HG02885 (cell line): ENCODE measurements at regions not wholly inside any gene's neighbourhood (a gene's known extent, or its start where the extent isn't known, plus 50 kb on each side); places are given as distances from the start of the nearest gene placed in this dataset.
"Not testable (repeated sequence)": the region's sequence is repeated elsewhere in the genome, so short reads cannot be mapped to it uniquely, and the experiment has no call there.

Experiments used
- ATAC-seq: cut with Tn5 transposase; IDR thresholded peaks from one replicate; pipeline ENCODE4 v1.9.1; 2021; ENCODE audit warnings: mild to moderate bottlenecking; ENCODE audit not compliant: unreplicated experiment, poor library complexity

DNA sequence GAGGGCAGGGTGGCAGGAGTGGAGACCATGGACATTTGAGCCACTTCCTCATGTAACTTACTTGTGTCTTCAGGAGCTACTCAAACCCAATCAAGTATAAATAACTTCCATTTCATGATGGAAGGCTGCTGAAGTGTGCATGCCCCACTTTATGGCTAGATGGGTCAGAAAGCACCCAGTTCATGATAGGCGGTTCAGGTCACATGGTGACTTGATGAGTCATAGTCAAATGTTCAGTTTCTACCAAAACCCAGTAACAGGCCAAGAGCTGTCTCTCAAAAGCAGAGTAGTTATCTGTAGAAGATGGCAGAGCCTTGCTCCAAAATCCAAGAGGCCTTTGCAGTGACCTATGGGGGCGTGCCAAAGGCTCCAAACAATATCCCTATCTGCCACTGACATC lies 133.7 kb upstream of the TENT5A start:
- no peak for ATAC-seq

DNA sequence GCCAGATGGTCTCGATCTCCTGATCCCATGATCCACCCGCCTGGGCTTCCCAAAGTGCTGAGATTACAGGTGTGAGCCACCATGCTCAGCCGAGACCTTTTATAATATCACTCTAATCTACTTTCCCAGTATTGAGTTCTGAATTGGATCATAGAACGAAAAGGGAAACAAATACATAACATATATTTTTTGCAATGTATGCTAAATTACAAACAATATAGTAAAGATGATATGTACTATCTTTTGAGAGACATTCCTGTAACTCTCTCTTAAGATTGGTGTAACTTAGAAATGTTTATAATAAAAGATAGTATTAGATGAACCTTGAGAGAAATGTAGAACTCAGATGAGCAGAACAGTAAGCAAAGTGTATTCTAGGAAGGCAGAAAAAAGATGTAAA lies 129.2 kb upstream of the TENT5A start:
- ATAC-seq = no peak

DNA sequence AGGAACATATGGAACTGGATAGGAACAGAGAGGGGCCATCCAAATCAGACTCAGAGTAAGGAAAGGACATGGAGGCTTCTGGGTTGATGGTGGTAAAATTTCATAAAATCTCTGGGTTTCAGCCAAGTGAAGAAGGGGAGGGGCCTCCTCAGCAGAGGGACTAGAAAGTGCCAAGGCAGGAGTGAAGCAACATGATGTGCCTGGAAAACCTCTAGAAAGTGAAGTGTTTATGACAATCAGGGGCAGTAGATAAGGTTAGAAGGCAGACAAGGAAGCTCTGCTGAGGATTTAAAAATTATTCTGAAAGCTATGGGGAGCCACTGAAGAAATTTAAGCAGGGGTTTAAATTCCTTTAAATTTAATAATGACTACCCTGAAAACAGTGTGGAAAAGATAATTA lies 126.0 kb upstream of the TENT5A start:
- ATAC-seq = no peak

DNA sequence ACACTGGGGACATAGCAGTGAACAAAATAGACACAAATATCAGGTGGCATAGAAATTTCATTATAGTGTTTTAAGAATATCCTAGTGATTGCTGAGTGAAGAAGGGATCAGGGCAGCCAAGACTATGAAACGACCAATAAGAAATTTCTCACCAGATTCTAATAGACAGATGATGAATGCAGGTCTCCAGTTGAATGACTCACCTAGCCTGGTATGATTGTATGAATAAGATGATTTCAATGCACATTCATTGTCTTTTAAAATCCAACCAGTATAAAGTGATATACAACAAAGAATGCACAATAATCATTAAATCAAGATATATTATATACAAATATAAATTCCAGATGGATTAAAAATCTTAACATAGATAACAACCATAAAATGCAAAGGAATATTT lies 124.5 kb upstream of the TENT5A start:
- no peak for ATAC-seq

DNA sequence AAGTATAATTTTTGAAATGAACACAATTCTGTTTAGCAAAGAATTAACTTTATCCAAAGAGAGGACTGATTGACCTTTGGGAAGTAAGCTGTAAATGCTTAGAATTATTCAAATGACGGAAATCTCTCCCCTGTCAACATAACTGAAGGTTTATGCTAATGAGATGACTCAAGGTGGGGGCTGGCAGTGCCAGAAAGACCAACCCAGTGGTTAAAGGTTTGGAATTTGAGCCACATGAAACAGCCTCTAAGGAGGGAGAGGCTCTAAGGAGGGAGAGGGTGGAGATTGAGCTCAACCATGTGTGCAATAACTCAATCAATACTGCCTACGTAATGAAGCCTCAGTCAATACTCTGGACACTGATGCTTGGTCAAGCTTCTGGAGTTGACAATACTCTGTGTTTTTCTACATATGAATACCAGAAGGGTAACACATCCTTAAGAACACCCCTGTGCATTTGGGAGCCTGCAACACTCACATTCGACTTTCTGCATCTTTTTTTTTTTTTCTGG lies 123.4 kb upstream of the TENT5A start:
- no peak for ATAC-seq

DNA sequence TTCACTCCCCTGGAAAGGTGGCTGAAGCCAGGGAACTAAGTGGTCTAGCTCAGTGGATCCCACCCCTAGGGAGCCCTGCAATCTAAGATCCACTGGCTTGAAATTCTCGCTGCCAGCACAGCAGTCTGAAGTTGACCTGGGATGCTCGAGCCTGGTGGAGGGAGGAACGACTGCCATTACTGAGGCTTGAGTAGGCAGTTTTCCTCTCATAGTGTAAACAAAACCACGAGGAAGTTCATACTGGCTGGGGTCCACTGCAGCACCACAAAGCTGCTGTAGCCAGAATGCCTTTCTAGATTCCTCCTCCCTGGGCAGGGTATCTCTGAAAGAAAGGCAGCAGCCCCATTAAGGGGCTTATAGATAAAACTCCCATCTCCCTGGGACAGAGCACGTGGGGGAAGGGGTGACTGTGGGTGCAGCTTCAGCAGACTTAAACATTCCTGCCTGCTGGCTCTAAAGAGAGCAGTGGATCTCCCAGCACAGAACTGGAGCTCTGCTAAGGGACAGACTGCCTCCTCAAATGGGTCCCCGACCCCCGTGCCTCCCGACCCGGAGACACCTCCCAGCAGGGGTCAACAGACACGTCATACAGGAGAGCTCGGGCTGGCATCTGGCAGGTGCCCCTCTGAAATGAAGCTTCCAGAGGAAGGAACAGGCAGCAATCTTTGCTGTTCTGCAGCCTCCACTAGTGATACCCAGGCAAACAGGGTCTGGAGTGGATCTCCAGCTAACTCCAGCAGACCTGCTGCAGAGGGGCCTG lies 117.4 kb upstream of the TENT5A start:
- ATAC-seq = not testable (repeated sequence)

DNA sequence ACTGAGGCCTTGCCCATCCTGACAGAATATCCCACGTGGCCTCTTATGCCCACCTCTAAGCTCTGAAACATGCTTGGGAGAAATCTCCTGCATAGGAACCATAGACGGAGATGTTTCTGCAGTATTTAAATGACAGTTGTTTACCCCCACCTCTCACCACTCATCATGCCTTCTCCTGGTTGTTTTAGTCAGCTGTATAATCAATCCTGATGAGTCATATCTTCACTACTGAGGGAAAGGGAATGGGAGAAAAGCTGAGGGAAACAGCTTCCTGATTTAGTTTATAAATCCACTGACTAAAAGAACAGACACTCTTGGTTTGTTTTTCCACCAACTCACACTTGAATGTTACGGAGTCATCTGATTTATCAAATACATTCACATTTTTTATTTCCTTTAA lies 113.2 kb upstream of the TENT5A start:
- ATAC-seq = no peak

DNA sequence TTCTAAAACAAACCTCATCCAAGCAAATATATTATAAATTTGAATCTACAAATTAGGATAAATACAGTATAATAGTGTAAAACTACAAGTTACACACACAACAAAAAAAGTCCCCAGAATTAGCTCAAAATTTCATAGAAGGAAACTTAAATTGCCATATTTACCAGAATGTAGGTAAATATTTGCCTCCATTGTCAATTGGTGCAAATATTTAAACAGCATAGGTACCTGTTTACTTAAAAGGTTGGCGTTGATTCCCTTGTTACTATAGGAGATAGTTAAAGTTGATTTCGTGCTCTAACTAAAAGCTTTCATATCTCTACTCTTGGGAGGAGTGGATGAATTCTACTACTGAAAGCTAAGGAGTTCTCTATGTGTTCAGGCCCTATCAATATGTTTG lies 111.6 kb upstream of the TENT5A start:
- ATAC-seq = no peak

DNA sequence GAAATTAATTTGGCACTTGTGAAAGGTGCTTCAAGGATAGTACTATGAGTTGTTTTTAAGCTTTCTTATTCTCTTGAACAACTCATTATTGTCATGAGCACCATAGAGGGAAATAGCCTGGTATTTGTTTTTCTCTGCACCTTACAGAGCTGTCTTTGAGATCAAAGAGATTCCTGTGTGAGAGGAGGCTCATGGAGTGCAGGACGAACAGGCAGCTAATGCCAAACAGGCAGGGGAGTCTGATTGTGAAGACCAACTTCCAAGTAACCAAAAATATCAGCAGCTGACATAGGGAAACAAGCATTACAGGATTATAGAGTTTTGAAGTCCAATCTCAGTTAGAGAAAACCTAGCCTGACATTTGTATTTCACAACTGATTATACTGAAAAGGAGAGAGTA lies 110.6 kb upstream of the TENT5A start:
- ATAC-seq = no peak

DNA sequence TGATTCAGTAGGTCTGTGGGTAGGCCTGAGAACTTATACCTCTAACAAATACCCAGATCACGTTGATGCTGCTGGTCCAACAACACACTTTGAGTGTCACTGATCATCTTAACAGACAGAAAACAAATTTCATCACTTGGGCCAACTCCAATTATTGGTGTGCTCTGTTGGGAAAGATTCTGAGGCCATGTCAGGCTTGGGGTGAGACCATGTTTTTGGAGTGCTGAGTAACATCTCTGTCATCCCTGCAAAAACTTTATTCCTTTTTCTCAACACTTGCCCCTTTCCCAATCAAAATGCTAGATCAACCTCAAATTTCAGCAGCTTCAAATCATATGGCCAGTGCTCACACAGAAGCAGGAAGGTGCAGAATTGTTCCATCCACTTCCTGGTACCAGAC lies 108.8 kb upstream of the TENT5A start:
- no peak for ATAC-seq

DNA sequence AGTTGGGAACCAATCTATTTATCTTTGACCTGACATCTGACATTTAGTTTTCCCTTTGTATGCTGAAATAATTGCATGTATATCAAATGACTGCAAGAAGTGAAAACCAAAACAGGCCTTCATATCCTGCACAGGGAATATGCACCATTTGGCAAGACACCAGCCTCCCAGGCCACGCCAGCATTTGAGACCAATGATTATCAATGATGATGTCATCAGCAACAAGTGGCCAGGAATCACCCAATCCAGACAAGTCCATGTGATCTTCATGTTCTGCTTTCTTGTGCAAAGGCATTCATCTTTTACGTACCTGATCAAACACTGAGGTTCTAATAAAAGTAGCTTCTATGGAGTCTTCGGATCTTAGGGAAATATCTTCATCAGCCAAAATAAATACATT lies 107.4 kb upstream of the TENT5A start:
- ATAC-seq = no peak

DNA sequence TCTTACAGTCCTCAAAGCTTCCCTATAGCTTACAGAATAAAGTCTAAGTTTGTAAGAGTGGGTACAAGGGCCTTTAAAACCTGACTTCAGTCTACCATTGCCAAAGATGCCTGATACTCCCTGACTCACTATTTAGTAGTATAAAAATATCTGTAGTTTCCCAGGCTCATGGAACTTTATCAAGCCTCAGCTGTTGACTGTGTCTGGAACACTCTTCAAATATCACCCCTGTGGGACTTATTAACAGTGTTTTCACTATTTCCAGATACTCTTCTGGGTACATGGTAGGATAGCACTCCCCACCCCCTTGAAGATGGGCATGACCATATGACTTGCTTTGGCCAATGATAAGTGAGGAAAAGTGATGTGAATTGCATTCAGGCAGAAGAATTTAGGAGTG lies 105.3 kb upstream of the TENT5A start:
- no peak for ATAC-seq

DNA sequence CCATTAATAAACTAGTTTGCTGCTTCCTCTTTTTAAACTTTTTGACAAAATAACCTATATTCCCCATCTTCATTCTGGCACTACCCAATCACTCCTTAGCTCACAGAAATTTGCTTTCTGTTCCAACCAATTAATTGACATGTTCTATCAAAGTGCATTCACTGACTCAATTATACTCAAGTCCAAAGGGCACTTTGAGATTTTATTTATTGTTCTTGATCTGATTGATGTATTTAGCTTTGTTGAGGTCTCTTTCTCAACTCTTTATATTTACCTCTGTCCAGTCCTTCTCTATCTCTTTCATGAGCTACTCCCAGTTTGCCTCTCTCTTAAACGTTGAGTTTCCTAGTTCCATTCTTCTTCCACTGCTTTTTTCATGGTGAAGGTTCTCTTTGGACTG lies 104.4 kb upstream of the TENT5A start:
- no peak for ATAC-seq

DNA sequence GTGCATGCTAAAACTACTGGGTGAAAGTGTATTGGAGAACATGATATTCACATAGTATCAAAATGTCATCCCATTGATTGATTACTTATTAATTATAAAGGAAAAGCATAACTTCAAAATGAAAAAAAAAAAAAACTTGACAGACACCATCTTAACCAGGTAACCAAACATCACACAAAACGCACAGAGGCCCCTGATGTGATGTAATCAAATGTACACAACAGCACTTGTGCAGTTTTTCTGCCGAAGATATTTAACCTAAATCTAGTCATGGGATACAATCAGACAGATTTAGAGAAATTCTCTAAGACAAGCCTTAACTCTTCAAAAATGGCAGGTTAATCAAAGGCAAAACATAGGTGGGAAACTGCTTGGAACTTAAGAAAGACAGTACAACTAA lies 102.0 kb upstream of the TENT5A start:
- ATAC-seq = no peak

DNA sequence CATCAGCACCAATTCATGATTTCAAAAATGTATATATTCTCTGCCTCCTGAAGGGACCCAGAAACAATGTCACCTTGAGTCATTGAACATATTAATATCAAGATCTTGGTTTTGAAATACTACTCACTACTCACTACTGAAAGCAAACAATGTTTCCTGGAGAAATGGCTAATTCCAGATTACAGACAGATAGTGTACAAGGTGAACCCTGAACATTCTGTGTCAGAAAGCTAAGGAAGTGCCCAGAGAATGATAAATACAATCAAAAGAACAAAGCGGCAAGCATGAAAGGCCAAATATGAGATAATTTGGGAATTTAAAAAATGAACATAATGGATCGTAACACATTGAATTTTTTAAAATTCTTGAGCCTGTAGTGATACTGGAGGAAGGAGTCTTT lies 101.5 kb upstream of the TENT5A start:
- no peak for ATAC-seq

DNA sequence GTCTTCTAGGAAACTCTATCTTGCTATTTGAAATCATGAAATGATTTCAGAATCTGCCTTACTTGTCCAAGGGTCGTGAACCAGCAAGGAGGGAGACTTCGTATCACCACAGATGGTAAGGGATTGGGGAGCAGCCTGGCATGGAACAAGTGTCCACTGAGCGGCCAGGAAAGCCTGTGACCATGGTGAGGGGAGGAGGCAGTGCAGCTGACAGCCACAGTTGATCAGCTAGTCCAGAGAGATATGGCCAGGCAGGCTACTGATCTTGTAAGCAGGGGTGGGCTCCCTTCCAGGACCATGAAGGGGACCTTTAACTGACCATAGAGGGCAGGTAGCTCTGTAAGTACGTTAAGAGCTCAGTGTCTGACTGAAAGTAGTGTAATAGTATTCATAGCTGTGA lies 96.8 kb upstream of the TENT5A start:
- ATAC-seq = no peak

DNA sequence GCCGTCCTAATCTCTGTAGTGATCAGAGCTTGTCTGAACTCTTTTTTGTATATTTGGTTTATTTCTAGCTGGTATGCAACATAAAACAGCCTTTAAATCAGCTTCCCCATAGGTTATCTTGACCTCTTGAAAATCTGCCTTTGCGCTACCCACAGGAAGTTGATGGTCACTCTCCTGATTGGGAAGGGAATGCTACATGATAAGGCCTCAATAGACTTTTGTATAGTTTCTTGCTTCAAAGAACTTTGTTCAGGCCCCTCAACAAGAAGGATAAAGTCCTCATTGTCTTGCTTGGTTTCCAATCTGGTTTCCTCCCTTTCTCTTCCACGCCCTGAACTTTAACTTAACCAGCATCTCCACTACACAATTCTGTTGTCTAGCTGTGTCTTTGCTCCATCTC lies 95.4 kb upstream of the TENT5A start:
- ATAC-seq = no peak

DNA sequence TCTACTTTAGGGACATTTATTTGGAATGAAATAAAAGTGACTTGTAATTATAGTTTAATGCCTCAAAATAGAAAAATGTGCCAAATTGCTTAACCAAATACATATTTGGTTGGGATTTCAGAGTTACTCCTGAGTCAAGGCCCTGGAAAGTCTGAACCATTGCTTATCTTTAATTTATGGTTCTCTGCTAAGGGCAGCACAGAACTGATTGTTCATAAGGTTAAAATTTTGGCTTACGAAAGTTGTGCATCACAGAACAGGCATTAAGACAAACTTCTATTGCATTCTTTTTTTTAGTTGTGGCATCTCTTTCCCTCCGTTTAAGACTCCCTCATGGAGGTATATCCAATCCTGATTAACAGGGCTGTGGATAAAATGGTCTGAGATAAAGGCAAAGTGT lies 92.2 kb upstream of the TENT5A start:
- no peak for ATAC-seq

DNA sequence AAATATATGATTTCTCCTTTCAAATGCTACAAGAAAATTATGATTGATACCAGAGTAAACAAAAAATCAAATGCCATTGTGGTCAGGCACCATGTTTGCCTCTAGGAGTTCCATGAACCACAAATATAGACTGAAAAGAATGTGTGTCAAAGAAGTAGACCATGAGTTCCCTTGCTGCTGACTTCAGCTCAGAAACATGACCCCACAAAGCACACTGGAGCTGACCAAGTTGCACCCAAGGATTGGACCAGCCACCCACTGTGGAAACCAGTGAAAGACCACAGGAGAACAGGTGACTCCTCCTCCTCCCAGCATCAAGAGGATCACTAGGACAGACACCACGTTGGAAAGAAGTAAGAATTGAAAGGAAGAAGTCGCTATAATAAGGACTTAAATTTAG lies 90.8 kb upstream of the TENT5A start:
- ATAC-seq = no peak

DNA sequence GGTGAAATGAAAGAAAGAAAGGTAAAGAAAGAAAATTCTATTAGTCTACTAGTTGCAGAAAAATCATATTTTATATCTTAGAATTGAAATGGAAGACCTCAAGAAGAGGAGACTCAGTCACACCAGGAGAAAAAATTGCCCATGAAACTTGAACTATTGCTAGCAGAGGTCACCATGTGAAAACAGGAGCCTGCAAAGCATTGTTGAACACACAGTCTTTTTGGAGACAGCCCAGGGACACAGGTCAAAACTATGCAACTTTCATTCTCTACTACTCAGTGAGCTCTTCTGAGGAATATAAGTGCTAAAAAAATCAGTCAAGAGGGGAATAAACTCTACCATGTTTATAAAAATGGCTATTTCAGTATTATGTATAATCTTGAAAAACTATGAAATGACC lies 89.8 kb upstream of the TENT5A start:
- no peak for ATAC-seq

DNA sequence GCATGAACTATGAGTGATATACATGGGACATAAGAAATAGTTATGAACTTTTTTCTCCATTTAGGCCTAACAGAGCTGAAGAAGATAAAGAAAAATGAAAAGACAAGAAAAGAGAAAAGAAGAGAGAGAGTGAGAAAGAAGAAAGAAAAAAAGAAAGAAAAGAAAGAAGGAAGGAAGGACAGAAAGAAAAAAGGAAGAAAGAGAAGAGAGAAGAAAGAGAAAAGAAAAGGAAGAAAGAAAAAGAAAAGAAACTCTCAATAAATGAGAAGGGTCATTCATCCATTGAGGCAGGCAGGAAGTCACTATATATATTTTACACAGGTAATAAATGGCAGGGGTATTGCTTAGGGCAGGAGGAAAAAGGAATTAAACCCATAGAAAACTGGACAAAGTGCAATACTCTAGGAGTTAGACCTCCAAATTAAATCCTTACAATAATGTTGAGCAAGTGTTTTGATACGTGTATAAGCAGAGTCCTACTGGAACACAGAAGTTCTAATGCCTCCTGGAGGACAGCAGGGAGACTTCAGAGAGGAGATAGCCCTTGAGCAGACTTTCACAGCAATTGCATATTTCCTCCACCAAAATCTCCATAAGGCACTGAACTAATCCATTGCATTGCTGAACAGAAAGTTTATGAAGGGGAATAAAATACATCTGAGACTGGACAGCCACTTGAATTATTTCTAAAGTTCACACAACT lies 86.4 kb upstream of the TENT5A start:
- no peak for ATAC-seq

DNA sequence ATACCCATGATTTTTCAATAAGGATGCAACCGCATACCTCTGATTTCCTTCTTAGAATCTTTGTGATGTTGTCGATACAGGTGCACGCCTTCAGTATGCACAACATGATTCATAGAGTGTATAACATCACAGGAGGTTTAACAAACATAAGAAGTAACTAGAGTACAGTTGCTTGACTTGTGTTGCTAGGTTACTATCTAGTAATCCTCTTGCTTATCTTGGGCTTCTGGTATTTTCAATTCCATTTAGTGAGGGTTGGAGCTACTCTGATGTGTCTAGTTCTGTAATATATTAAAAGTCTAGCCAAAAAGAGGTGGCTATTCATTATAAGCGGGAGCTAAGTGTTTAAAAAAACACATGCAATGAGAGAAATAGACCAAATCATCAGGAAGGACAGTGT lies 85.5 kb upstream of the TENT5A start:
- no peak for ATAC-seq
